MM.1S (cell line): ENCODE measurements at regions not wholly inside any gene's neighbourhood (a gene's known extent, or its start where the extent isn't known, plus 50 kb on each side); places are given as distances from the start of the nearest gene placed in this dataset.

Source experiments
- EZH2 ChIP-seq: fragments of 300-600 bp; sonication (generic); optimal IDR thresholded peaks from 2 replicates; pipeline ENCODE3; 2017; ENCODE audit warnings: low read depth, mild to moderate bottlenecking, antibody characterized with exemption, low read length, mixed read lengths
- TF ChIP-seq, protein P1 (sequence below): fragments of 300-600 bp; sonication (generic); IDR thresholded peaks from 2 replicates; pipeline ENCODE4 v1.5.1; 2016; ENCODE audit warnings: antibody characterized with exemption, low read length, mixed read lengths

DNA sequence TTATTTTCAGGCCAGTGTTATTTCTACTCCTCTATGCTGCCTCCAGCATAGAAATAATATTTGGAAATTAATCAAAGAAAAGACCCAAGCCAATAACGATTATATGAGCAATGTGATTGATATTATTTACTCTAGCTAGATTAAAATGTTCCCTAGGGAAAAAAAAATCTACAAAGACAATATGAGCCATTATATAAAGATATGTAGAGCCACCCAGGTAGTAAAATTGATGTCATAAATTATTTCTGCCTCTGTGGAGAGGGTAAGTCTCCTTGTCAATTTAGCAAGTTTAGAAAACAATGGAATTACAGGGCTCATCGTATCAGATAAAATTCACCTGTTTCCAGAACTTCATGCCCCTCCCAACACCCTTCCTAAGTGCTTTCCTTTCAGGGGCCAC is 202.9 kb downstream of the RDH14 start:
- TF ChIP-seq, protein P1, sequence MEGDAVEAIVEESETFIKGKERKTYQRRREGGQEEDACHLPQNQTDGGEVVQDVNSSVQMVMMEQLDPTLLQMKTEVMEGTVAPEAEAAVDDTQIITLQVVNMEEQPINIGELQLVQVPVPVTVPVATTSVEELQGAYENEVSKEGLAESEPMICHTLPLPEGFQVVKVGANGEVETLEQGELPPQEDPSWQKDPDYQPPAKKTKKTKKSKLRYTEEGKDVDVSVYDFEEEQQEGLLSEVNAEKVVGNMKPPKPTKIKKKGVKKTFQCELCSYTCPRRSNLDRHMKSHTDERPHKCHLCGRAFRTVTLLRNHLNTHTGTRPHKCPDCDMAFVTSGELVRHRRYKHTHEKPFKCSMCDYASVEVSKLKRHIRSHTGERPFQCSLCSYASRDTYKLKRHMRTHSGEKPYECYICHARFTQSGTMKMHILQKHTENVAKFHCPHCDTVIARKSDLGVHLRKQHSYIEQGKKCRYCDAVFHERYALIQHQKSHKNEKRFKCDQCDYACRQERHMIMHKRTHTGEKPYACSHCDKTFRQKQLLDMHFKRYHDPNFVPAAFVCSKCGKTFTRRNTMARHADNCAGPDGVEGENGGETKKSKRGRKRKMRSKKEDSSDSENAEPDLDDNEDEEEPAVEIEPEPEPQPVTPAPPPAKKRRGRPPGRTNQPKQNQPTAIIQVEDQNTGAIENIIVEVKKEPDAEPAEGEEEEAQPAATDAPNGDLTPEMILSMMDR, result no peak
- no peak for TF ChIP-seq EZH2
